SK-N-SH (cell line): ENCODE measurements at regions not wholly inside any gene's neighbourhood (a gene's known extent, or its start where the extent isn't known, plus 50 kb on each side); places are given as distances from the start of the nearest gene placed in this dataset.

Experiments used
- CTCF ChIA-PET: fragments of 300-600, 350-600 bp; formaldehyde crosslinking; extraction: SDS; loops from one replicate; lab custom pipeline; 2021; lab: Yijun Ruan, JAX
- POLR2A ChIA-PET: fragments of 350-600 bp; sonication (Branson Sonifier 250); formaldehyde crosslinking; extraction: SDS; loops from one replicate; lab custom pipeline; 2020; ENCODE audit warnings: antibody characterized with exemption, inconsistent platforms; lab: Yijun Ruan, JAX
- DNase-seq: peaks from one replicate; pipeline ENCODE4 v3.0.0; 2012
- H2AFZ ChIP-seq: fragments of 200-600 bp; sonication (generic); 2 replicates; pipeline ENCODE4 v1.8.1; 2016; ENCODE audit warnings: antibody characterized with exemption, mild to moderate bottlenecking, low read depth
- H3F3A ChIP-seq: fragments of 200-600 bp; sonication (generic); replicated peaks from 2 replicates; pipeline ENCODE3; 2016; ENCODE audit warnings: antibody characterized with exemption, mild to moderate bottlenecking; ENCODE audit not compliant: insufficient read depth
- H3K27ac ChIP-seq, 2 experiments: fragments of 200-500 bp in 1 of 2; fragments of 200-600 bp in 1 of 2; sonication (Bioruptor generic) in 1 of 2; sonication (generic), shearing (Covaris generic) in 1 of 2; 2 replicates each; pipeline versions ENCODE4 v1.5.1 to v1.6.1; 2014 to 2016; ENCODE audit warnings: low read depth in 2 of 2, inconsistent platforms in 1 of 2, low read length in 1 of 2, mild to moderate bottlenecking in 1 of 2, mixed read lengths in 1 of 2
- H3K27me3 ChIP-seq: fragments of 200-600 bp; sonication (generic), shearing (Covaris generic); 2 replicates; pipeline ENCODE4 v1.6.1; 2016; ENCODE audit warnings: mixed run types; ENCODE audit not compliant: insufficient read depth
- H3K36me3 ChIP-seq, 2 experiments: fragments of 200-500 bp in 1 of 2; fragments of 200-600 bp in 1 of 2; sonication (Bioruptor generic) in 1 of 2; sonication (generic) in 1 of 2; replicated peaks in 1 of 2; 2 replicates each; pipeline versions ENCODE3 to v1.5.1; 2014 to 2016; ENCODE audit warnings: low read length in 1 of 2, mild to moderate bottlenecking in 1 of 2; ENCODE audit not compliant: insufficient read depth in 2 of 2, control insufficient read depth in 1 of 2
- H3K4me1 ChIP-seq, 2 experiments: fragments of 200-500 bp in 1 of 2; fragments of 200-600 bp in 1 of 2; sonication (Bioruptor generic) in 1 of 2; sonication (generic), shearing (Covaris generic) in 1 of 2; 2 replicates each; pipeline versions ENCODE4 v1.5.1 to v1.6.1; 2014 to 2016; ENCODE audit warnings: low read depth in 1 of 2, low read length in 1 of 2, mixed run types in 1 of 2; ENCODE audit not compliant: insufficient read depth in 2 of 2, control insufficient read depth in 1 of 2
- H3K4me2 ChIP-seq: fragments of 200-600 bp; sonication (generic), shearing (Covaris generic); 2 replicates; pipeline ENCODE4 v1.6.1; 2017; ENCODE audit warnings: mixed run types
- H3K4me3 ChIP-seq, 2 experiments: fragments of 200-500 bp in 1 of 2; fragments of 200-600 bp in 1 of 2; sonication (Bioruptor generic) in 1 of 2; sonication (generic), shearing (Covaris generic) in 1 of 2; 2 replicates each; pipeline versions ENCODE4 v1.5.1 to v1.8.1; 2014 to 2016; ENCODE audit warnings: low read depth in 2 of 2, inconsistent platforms in 1 of 2, low read length in 1 of 2, mild to moderate bottlenecking in 1 of 2, mixed read lengths in 1 of 2, moderate library complexity in 1 of 2
- H3K79me2 ChIP-seq: fragments of 200-600 bp; sonication (generic); 2 replicates; pipeline ENCODE4 v1.8.1; 2017; ENCODE audit warnings: mild to moderate bottlenecking; ENCODE audit not compliant: insufficient read depth
- H3K9ac ChIP-seq: fragments of 200-600 bp; sonication (generic); 2 replicates; pipeline ENCODE4 v1.6.1; 2017; ENCODE audit warnings: mixed run types
- H3K9me2 ChIP-seq: fragments of 200-600 bp; sonication (generic); 2 replicates; pipeline ENCODE4 v1.6.1; 2017; ENCODE audit warnings: mixed run types
- H3K9me3 ChIP-seq: fragments of 200-600 bp; sonication (generic); 2 replicates; pipeline ENCODE4 v1.6.1; 2017; ENCODE audit warnings: mixed run types, mild to moderate bottlenecking, moderate library complexity
- H4K20me1 ChIP-seq: fragments of 200-600 bp; sonication (generic); 2 replicates; pipeline ENCODE4 v1.6.1; 2017; ENCODE audit warnings: mild to moderate bottlenecking, mixed run types; ENCODE audit not compliant: insufficient read depth
- EZH2phosphoT487 ChIP-seq: fragments of 200-600 bp; sonication (generic); IDR thresholded peaks from 2 replicates; pipeline ENCODE4 v1.6.1; 2017; ENCODE audit warnings: low read depth, mixed run types, mild to moderate bottlenecking, antibody characterized with exemption, moderate library complexity, borderline replicate concordance
- FOXJ3 ChIP-seq: sonication (generic); formaldehyde crosslinking; IDR thresholded peaks from 2 replicates; pipeline ENCODE4 v1.5.1; 2020; ENCODE audit warnings: mild to moderate bottlenecking, missing genetic modification reagents
- FOXM1 ChIP-seq: IDR thresholded peaks from 2 replicates; pipeline ENCODE4 v1.4.0; 2012; ENCODE audit warnings: low read depth, mild to moderate bottlenecking
- GABPA ChIP-seq: IDR thresholded peaks from 2 replicates; pipeline ENCODE4 v1.4.0; 2012; ENCODE audit warnings: low read depth, mild to moderate bottlenecking
- GATA2 ChIP-seq: sonication (generic); formaldehyde crosslinking; IDR thresholded peaks from 2 replicates; pipeline ENCODE4 v1.5.0; 2020; ENCODE audit warnings: mild to moderate bottlenecking, missing genetic modification reagents
- MAX ChIP-seq: IDR thresholded peaks from 2 replicates; pipeline ENCODE4 v1.4.0; 2012; ENCODE audit warnings: low read depth
- MEF2A ChIP-seq: IDR thresholded peaks from 2 replicates; pipeline ENCODE4 v1.4.0; 2012; ENCODE audit warnings: low read depth, borderline replicate concordance
- MXI1 ChIP-seq: IDR thresholded peaks from 2 replicates; pipeline ENCODE4 v1.6.1; 2012; ENCODE audit warnings: mild to moderate bottlenecking, low read depth, low read length, improper control_type of control experiment
- NRF1 ChIP-seq: IDR thresholded peaks from 2 replicates; pipeline ENCODE4 v1.6.1; 2012; ENCODE audit warnings: low read depth, mild to moderate bottlenecking, low read length
- POLR2AphosphoS5 ChIP-seq: IDR thresholded peaks from 2 replicates; pipeline ENCODE4 v1.6.1; 2012; ENCODE audit warnings: low read depth, low read length
- RAD21 ChIP-seq: IDR thresholded peaks from 2 replicates; pipeline ENCODE4 v1.6.1; 2012; ENCODE audit warnings: mild to moderate bottlenecking, low read length
- REST ChIP-seq: IDR thresholded peaks from 2 replicates; pipeline ENCODE4 v1.6.1; 2012; ENCODE audit warnings: mild to moderate bottlenecking, low read depth, low read length, moderate library complexity
- RXRA ChIP-seq: IDR thresholded peaks from 2 replicates; pipeline ENCODE4 v1.4.0; 2012; ENCODE audit warnings: low read depth, mild to moderate bottlenecking, borderline replicate concordance
- SIN3A ChIP-seq: IDR thresholded peaks from 2 replicates; pipeline ENCODE4 v1.6.1; 2012; ENCODE audit warnings: low read depth, mild to moderate bottlenecking, low read length, moderate library complexity, borderline replicate concordance
- SMC3 ChIP-seq: IDR thresholded peaks from 2 replicates; pipeline ENCODE4 v1.6.1; 2012; ENCODE audit warnings: low read depth, low read length, improper control_type of control experiment
- TAF1 ChIP-seq: IDR thresholded peaks from 2 replicates; pipeline ENCODE4 v1.6.1; 2012; ENCODE audit warnings: low read depth, mild to moderate bottlenecking, low read length, moderate library complexity, borderline replicate concordance
- TCF12 ChIP-seq: IDR thresholded peaks from 2 replicates; pipeline ENCODE4 v1.4.0; 2012
- TEAD4 ChIP-seq: IDR thresholded peaks from 2 replicates; pipeline ENCODE4 v1.4.0; 2012; ENCODE audit warnings: mild to moderate bottlenecking, borderline replicate concordance; ENCODE audit not compliant: insufficient read depth
- YY1 ChIP-seq: IDR thresholded peaks from 2 replicates; pipeline ENCODE4 v1.4.0; 2012; ENCODE audit warnings: low read depth, mild to moderate bottlenecking
- WGBS: methylation state at CpG from one replicate; pipeline ENCODE4 v1.1.6; 2017; ENCODE audit warnings: low lambda C conversion rate; 5-methylcytosine and 5-hydroxymethylcytosine counted together
- TF ChIP-seq, protein P1 (sequence below): IDR thresholded peaks from 2 replicates; pipeline ENCODE4 v1.4.0; 2012; ENCODE audit warnings: low read depth, borderline replicate concordance

GRCh38 chr16:64532691-64533090 is 589.2 kb downstream of the CDH11 start:
- Histone ChIP-seq H3K9me2 (no peaks in the 10 kb centered on the region), H3K4me3 (no peak overlapping the region), H3K9me3 (no peaks in the 10 kb centered on the region), H3K4me2 (no peak overlapping the region), H3K9ac (no peak overlapping the region), H3K79me2 (no peaks in the 10 kb centered on the region), H3K4me1 (no peaks in the 10 kb centered on the region; a peak in 1 of 4 replicates), H4K20me1 (no peaks in the 10 kb centered on the region), H3K27ac (no peak overlapping the region), H2AFZ (no peak overlapping the region), H3K27me3 (no peaks in the 10 kb centered on the region), H3F3A (no peaks in the 10 kb centered on the region), H3K36me3 (no peaks in the 10 kb centered on the region)
- no peak for DNase-seq
- ChIA-PET POLR2A (no interaction called here), CTCF (no interaction called here)
- WGBS: 82% methylated on average over 9 of the region's 9 CpGs
- TF ChIP-seq SIN3A: no peak
- no peak for TF ChIP-seq TAF1
- TF ChIP-seq FOXM1: no peak
- no peak for TF ChIP-seq MEF2A
- no peak for TF ChIP-seq YY1
- no peak for TF ChIP-seq POLR2AphosphoS5
- TF ChIP-seq, protein P1, sequence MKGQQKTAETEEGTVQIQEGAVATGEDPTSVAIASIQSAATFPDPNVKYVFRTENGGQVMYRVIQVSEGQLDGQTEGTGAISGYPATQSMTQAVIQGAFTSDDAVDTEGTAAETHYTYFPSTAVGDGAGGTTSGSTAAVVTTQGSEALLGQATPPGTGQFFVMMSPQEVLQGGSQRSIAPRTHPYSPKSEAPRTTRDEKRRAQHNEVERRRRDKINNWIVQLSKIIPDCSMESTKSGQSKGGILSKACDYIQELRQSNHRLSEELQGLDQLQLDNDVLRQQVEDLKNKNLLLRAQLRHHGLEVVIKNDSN: no peak
- TF ChIP-seq RXRA: no peak
- no peak for TF ChIP-seq SMC3
- no peak for TF ChIP-seq MAX
- TF ChIP-seq MXI1: no peak
- TF ChIP-seq EZH2phosphoT487: no peak
- TF ChIP-seq TEAD4: no peak
- TF ChIP-seq REST: no peak
- no peak for TF ChIP-seq FOXJ3 (CRISPR knock-in tag)
- TF ChIP-seq RAD21: no peak
- TF ChIP-seq GABPA: no peak
- no peak for TF ChIP-seq NRF1
- no peak for TF ChIP-seq TCF12
- no peak for TF ChIP-seq GATA2 (CRISPR knock-in tag)
